D341Med (cell line): ENCODE measurements at regions not wholly inside any gene's neighbourhood (a gene's known extent, or its start where the extent isn't known, plus 50 kb on each side); places are given as distances from the start of the nearest gene placed in this dataset.
"Not testable (repeated sequence)": the region's sequence is repeated elsewhere in the genome, so short reads cannot be mapped to it uniquely, and the experiment has no call there.

Experiments
- DNase-seq: peaks from one replicate; pipeline ENCODE4 v3.0.0; 2012; ENCODE audit warnings: low spot score

- DNase-seq, result no peak
These were observed 147.9 kb downstream of the TPBG start for GRCh38 chr6:82511546-82511945.

- not testable (repeated sequence) for DNase-seq
These were observed 154.3 kb downstream of the TPBG start for GRCh38 chr6:82517896-82518295.

GRCh38 chr6:82521369-82521768 is 157.8 kb downstream of the TPBG start:
- no peak for DNase-seq

GRCh38 chr6:82521861-82522260 is 158.2 kb downstream of the TPBG start:
- no peak for DNase-seq

- DNase-seq, result no peak
These were observed 160.4 kb downstream of the TPBG start for GRCh38 chr6:82524031-82524430.

- no peak for DNase-seq
These were observed 162.3 kb downstream of the TPBG start for GRCh38 chr6:82525775-82526495.

- not testable (repeated sequence) for DNase-seq
These were observed 166.4 kb downstream of the TPBG start for GRCh38 chr6:82529960-82530460.

- no peak for DNase-seq
These were observed 171.3 kb downstream of the TPBG start for GRCh38 chr6:82534876-82535275.

- DNase-seq, result not testable (repeated sequence)
These were observed 185.9 kb downstream of the TPBG start for GRCh38 chr6:82549480-82549879.

- DNase-seq, result not testable (repeated sequence)
These were observed 187.7 kb downstream of the TPBG start for GRCh38 chr6:82551311-82551710.

GRCh38 chr6:82551831-82552230 is 188.2 kb downstream of the TPBG start:
- DNase-seq, result no peak

GRCh38 chr6:82553863-82554531 is 190.4 kb downstream of the TPBG start:
- DNase-seq, result no peak

GRCh38 chr6:82554666-82555065 is 191.0 kb downstream of the TPBG start:
- DNase-seq, result no peak

GRCh38 chr6:82555801-82556200 is 192.2 kb downstream of the TPBG start:
- DNase-seq, result no peak

- DNase-seq, result not testable (repeated sequence)
These were observed 194.9 kb downstream of the TPBG start for GRCh38 chr6:82558531-82558930.

- no peak for DNase-seq
These were observed 204.0 kb downstream of the TPBG start for GRCh38 chr6:82567621-82568020.

GRCh38 chr6:82568290-82568993 is 204.8 kb downstream of the TPBG start:
- DNase-seq, result no peak

GRCh38 chr6:82569022-82569421 is 205.4 kb downstream of the TPBG start:
- no peak for DNase-seq

GRCh38 chr6:82570083-82570482 is 206.5 kb downstream of the TPBG start:
- DNase-seq, result no peak

GRCh38 chr6:82571455-82571854 is 207.8 kb downstream of the TPBG start:
- DNase-seq, result no peak

GRCh38 chr6:82573254-82573972 is 209.8 kb downstream of the TPBG start:
- no peak for DNase-seq

GRCh38 chr6:82576284-82576683 is 212.7 kb downstream of the TPBG start:
- no peak for DNase-seq
